ENCODE measurements at regions not wholly inside any gene's neighbourhood (a gene's known extent, or its start where the extent isn't known, plus 50 kb on each side); places are given as distances from the start of the nearest gene placed in this dataset.

GRCh38 chr1:221381910-221382623 is 359.8 kb downstream of the DUSP10 start:
- FAIRE-seq = no peak

DNA sequence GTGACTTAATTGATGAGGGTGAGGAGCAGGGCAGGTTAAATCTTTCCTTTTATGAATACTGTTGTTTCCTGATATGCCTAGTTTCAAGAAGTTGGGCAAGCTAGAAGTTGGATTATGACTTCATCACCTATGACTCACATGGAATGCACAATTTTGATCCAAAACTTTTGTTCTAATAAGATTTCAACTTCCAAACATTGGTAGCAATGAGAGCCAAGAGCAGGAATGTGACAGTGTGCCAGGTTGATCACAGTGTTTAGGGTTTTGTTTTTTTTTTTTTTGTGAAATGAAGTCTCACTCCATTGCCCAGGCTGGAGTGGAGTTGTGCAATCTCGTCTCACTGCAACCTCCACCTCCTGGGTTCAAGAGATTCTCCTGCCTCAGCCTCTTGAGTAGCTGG is 349.4 kb downstream of the DUSP10 start:
- FAIRE-seq = no peak

DNA sequence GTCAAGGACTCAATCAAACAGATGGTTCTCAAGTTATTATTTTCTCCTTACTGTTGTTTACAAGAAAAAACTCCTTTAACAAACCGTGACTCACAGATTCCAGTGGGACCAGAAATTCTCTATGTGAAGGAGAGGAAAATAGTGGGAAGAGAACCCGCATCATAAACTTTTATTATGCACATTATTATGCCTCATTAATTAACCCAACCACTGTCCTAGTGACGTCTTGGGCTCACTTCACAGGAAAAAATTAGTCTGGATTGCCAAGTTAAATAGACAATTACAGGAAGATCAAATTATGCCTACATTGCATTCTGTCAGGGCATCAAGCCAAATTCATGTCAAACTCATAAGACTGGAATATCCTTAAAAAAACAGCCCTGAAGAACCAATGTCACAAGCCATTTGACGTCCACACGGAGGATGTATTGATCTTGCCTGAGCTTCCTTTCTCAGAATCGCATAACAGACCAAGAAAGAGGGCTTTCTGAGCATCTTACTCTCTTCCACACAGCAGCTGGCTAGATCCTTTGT is 347.8 kb downstream of the DUSP10 start:
- no peak for FAIRE-seq

GRCh38 chr1:221396526-221396925 is 345.4 kb downstream of the DUSP10 start:
- FAIRE-seq = no peak

DNA sequence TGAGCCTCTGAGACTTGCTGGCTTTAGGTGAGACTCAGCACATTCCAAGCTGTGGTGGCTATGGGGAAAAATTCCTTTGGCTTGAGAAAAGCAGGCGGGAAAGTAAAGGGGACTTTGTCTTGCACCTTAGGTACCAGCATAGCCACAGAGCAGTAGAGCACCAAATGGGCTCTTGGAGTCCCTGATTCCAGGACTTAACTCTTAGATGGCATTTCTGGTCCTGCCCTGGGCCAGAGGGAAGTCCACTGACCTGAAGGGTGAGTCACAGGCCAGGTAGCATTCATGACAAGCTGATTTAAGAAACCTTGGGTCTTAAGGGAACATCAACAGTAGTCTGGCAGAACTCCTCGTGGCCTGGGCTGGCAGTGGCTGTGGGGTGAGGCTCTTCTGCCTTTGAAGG is 344.7 kb downstream of the DUSP10 start:
- no peak for FAIRE-seq

- FAIRE-seq = no peak
Measured at GRCh38 chr1:221397606-221398005, 344.3 kb downstream of the DUSP10 start.

DNA sequence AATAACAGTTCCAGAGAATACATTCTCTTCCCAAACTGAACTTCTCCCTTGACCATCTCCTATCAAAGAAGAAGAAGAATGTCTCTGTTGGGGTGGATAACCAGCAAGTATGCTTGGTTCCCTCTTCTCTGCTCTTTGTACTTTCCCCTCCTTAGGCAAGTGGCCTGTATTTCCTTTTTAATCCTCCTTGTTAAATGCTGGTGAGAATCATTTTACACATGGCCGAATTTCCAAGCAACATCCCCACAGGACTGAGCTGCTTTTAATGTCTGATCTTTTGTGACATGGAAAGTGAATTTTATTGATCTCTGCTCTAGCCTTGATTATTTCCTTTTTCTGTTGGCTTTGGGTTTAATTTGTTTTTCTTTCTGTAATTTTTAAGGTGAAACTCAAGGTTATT is 336.7 kb downstream of the DUSP10 start:
- FAIRE-seq = no peak

GRCh38 chr1:221408117-221408803 is 333.6 kb downstream of the DUSP10 start:
- no peak for FAIRE-seq

GRCh38 chr1:221411283-221411682 is 330.6 kb downstream of the DUSP10 start:
- FAIRE-seq = no peak

DNA sequence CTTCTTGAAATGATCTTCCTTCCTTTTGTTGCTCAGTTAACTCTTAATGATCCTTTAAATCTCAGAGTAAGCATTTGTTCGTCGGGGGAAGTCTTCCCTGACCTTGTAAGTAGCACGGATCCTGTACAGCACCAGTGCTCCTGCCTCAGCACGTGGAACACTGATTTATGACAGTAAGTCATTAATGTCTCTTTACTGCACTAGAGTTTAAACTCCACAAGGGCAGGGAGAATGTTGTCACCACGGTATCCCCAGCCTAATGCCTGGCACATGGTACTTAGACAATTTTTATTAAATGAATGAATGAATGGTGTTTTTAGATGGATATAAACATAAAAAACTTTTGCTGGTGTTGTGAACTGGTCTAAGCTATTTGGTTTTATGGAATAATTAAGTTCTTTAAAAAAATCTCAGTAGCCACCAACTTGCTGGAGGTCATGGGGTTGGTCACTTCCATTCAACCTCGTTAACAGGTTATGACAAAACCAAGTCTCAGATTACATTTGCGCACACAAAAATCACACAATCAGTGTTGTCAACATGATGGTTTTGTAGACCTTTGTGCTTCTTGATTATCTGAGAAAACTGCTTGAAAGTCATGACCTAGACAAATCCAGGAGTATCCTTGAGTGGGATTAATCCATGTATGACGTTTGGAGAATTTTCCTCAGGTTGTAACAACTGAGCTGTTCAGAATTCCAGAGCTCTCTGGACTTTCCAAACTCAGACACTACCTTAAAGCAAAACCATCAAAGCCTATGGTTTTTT is 326.9 kb downstream of the DUSP10 start:
- FAIRE-seq = no peak

- FAIRE-seq = no peak
Measured at GRCh38 chr1:221415651-221416050, 326.2 kb downstream of the DUSP10 start.

DNA sequence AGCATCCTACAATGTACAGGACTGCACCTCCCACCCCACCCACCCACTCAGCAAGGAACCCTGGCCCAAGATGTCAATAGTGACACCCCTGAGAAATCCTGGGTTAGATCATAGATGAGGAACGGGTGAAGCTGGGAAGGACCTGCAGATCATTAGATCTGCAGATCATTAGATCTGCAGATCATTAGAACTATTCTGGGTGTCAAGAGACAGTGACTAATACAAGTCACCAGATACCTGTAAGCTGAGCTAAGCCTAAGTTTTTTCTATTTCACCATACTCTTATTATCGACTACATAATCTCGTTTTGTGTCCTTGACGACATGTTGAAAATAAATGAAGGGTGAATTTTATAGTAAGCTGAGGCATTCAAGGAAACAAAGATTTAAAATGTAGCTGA is 325.7 kb downstream of the DUSP10 start:
- FAIRE-seq = no peak

GRCh38 chr1:221416723-221417122 is 325.2 kb downstream of the DUSP10 start:
- FAIRE-seq = no peak

GRCh38 chr1:221418346-221418745 is 323.5 kb downstream of the DUSP10 start:
- FAIRE-seq = no peak

- no peak for FAIRE-seq
Measured at GRCh38 chr1:221419513-221420095, 322.3 kb downstream of the DUSP10 start.

DNA sequence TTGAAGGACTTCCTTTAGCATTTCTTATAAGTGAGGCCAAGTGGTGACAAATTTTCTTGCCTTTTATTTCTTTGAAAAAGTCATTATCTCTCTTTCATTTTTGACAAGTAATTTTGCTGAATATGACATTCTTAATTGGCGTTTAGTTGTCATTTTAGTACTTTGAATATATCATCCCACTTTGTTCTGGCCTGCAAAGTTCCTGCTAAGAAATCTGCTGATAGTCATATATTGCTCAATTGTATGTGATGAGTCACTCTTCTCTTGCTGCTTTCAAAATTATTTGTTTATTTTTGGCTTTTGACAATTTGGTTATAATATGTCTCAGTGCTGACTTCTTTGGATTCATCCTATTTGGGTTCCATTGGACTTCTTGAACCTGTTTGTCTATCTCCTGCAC is 312.6 kb downstream of the DUSP10 start:
- FAIRE-seq = no peak

- FAIRE-seq = no peak
Measured at GRCh38 chr1:221430152-221430960, 311.5 kb downstream of the DUSP10 start.

DNA sequence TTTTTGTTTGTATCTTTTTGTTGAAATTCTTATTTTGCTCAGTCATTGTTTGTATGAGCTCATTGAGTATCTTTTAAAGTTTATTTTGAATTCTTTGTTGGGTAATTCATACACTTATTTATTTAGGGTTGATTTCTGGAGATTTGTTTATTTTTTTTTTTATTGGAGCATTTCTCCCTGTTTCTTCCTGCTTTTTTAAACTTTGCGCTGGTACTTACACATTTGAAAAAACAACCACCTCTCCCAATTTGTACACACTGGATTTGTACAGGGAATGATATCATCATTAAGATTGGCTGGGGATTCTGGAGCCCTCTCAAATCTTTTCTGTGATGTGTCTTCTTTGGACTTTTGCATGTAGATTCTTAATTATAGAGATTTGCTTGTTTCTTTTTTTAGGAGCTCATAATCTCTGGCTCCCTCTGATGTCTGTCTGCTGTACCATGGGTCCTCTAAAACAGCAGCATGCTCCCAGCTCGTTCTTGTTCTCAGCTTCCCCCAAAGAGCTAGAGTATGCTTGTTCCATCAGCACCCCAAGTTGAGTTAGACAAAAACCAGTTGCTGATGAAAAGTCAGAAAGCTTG is 310.7 kb downstream of the DUSP10 start:
- FAIRE-seq = no peak

GRCh38 chr1:221431961-221432360 is 309.9 kb downstream of the DUSP10 start:
- FAIRE-seq = no peak

DNA sequence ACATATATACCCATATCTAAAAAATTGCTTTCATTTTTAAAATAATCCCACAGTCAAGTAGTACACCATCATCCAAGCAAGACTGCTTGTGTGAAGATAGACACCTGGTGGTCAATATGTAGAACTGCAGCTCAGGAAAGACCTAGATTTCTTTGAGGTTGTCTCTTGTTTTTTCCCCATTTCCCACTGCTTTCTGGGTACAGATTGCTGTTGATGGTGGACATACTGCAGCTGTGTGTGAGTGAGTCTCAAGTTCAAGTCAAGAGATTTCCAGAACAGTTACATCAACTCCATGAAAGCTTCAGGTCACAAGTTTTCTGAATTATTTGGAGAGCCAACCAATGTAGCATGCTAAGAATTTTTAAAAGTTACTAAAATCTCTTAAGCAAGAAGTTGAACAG is 306.4 kb downstream of the DUSP10 start:
- FAIRE-seq = peak; percentile 83

DNA sequence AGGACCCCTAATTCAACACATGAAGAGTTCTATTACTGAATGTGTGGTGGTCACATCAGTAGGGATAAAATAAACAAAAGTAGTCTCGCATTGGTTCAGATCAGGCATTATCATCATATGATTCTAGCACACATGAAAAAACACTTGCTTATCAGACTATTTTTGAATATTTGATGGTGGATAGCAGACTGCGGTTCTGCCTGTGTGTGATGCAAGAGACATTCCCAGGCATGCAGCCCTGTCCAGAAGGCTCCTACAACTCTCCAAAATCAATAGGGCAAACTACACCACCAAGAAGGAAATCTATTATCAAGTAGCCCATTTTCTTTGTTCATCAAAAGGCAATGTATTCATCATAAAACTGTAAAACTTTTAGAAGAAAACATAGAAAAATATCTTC is 304.7 kb downstream of the DUSP10 start:
- no peak for FAIRE-seq

DNA sequence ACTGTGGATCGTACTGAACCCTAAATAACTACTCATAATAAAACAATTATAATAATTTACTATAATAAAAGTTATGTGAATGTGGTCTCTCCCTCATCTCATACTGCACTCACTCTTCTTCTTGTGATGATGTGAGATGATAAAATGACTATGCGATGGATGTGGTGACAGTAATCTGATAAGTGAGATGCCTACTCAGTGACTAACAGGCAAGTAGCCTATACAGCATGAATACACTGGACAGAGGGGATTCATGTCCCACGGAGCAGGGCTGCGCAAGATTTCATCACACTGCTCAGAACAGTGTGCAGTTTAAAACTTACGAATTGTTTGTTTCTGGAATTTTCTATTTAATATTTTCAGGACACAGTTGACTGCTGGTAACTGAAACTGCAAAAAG is 304.0 kb downstream of the DUSP10 start:
- no peak for FAIRE-seq
